Gastroesophageal sphincter (tissue), 3 donors: ENCODE measurements at regions not wholly inside any gene's neighbourhood (a gene's known extent, or its start where the extent isn't known, plus 50 kb on each side); places are given as distances from the start of the nearest gene placed in this dataset.

ENCODE experiments used
- CTCF ChIP-seq, 4 experiments: fragments of 200-600 bp in 2 of 4; fragments of 450-650 bp in 2 of 4; sonication (generic) in 1 of 4; IDR thresholded peaks; one replicate each; pipeline ENCODE4 v1.5.1; 2017 to 2019; ENCODE audit warnings: antibody characterized with exemption in 4 of 4, mild to moderate bottlenecking in 2 of 4, moderate library complexity in 2 of 4
- POLR2A ChIP-seq, 2 donors: fragments of 450-650 bp; IDR thresholded peaks; one replicate each; pipeline ENCODE4 v1.6.1; 2017; ENCODE audit warnings: antibody characterized with exemption in 2 of 2, mild to moderate bottlenecking in 2 of 2, moderate library complexity in 1 of 2

DNA sequence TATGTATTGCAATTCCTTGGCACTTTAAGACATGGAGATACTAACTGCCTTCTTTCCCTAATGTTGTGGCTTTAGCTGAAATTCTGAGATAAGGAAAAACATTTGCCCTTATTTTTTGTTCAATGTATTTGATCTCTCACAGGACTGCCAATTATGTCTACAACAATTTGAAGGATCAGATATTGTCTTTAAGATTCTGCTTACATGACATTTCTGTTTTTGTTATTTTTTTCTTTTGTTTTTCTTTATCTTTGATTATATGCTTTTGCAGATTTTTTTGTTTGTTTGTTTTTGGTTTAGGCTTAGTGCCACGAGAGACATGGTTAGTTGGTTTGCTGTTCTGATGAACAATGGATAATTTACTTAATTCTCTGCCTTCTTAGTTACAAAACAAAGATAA lies 303.3 kb downstream of the TECRL start:
- TF ChIP-seq CTCF (IDR thresholded peaks at IDR 0.05) (no peak), POLR2A (IDR thresholded peaks at IDR 0.05) (no peak)
